NCI-H526 (cell line): ENCODE measurements at regions not wholly inside any gene's neighbourhood (a gene's known extent, or its start where the extent isn't known, plus 50 kb on each side); places are given as distances from the start of the nearest gene placed in this dataset.

Experiments
- DNase-seq, 2 experiments: peaks; one replicate each; lab custom pipeline; 2025; lab: John Stamatoyannopoulos, UW

DNA sequence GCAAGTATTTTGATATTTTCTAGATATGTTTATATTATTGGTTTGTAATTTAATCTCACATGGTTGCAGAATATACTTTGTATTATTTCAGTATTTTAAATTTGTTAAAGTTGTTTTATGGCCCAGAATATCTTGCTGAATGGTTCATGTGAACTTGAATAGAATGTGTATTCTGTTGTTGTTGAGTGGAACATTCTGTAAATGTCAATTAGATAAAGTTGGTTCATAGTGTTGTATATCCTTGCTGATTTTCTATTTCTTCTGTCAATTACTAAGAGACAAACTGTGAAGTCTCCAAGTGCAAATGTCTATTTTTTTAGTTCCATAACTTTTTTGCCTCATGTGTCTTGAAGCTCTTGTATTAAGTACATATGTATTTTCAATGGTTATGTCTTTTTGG lies 411.7 kb downstream of the NPIPA7 start:
- no peak for DNase-seq

DNA sequence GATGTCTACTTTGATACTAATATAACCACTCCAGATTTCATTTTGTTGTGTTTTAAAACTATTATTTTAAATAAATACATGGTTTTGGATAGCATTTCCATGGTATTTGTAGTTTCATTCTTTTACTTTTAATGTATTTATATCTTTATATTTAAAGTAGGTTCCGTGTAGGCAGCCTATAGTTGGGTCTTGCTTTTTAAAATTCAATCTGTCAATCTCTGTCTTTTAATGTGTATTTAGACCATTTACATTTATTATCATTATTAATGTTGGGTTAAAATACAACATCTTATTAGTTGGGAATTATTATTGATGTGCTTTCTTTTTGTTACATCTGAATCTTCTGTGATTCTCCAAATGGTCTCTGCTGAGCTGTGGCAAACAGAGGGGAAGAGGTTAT lies 412.1 kb downstream of the NPIPA7 start:
- DNase-seq: no peak

DNA sequence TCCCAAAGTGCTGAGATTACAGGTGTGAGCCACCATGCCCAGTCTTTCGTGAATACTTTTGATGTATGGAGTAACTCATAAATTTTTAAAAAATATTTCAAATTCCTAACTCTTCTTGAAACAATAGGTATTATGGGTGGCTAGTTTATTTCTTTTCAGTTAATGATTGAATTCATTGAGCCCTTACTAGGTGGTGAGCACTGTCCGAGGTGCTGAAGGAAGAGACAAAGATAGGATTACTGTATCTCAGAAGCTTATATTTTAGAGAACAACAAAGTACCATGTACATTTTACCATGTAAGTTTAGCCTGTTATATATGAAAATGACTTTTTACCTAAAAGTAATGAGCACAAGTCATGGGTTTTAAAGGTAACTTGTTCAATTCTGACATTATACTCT lies 418.3 kb downstream of the NPIPA7 start:
- DNase-seq: no peak

DNA sequence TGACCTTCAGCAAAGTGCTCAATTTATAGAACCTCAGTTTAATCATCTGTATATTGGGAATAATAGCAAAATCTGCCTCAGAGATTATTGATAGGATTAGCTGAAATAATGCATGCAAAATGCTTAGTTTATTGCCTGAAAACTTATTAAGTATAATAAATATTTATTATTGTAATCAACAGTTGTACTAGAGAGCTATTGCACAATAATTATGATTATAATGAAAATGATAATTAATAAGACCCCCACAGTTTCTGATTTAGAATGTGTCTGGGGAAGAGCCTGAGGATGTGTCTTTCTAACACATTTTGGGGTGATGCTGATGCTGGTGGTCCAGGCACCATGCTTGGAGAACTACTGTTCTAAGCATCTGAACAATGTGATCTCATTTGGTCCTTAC lies 419.6 kb downstream of the NPIPA7 start:
- DNase-seq: no peak

DNA sequence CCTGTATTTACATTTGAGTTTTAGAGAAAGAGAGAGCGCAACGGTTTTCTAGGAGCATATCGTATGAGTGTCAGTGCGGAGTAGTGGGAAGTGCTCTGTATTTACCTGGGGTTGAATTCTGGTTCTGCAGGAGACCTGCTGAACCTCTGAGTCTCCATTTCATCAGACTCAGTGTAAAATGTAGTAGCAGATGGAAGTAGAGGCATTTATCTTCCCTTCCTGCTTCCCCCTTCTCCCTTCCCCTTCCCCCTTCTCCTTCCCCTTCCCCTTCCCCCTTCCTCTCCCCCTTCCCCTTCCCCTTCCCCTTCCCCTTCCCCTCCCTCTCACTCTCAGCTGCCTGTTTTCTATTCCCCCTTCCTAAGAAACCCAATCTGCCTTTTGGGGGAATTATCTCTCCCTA lies 426.9 kb downstream of the NPIPA7 start:
- no peak for DNase-seq

DNA sequence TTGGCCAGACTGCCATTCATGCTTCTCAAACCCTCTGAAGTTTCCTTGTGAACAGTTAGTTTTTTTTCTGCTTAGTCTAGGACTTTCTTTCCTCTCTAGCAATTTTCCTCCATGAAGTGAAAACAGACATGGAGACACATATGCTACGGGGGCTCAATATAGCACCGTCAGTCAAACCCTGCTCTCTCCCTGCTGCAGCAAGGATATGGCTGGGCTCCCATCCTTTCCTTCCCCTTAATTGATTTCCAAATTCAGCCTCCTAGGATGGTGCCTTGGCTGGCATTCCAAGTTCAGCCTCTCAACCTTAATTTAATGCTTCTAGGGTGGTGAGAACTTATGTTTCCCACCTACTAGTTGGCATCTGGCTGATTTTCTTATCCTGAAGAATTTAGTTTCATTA lies 436.7 kb downstream of the NPIPA7 start:
- no peak for DNase-seq

DNA sequence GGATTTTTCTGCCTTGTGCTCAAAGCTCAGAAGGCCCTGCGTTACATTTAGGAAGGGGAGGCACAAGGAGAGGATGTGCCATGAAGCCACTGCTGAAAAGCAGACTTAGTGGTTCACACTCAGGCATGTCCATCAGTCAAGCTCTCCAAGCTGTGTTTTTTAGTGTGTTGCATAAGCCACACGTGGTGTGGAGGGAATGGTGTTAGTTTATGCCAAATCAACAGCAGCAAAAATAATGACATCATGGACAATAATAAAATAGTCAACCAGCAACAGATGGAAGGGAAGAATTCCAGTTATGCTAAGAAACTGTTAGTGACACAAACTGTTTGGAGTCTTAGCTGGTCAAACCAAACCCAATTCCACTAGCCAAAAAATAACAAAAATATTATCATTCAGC lies 438.3 kb downstream of the NPIPA7 start:
- DNase-seq: no peak

DNA sequence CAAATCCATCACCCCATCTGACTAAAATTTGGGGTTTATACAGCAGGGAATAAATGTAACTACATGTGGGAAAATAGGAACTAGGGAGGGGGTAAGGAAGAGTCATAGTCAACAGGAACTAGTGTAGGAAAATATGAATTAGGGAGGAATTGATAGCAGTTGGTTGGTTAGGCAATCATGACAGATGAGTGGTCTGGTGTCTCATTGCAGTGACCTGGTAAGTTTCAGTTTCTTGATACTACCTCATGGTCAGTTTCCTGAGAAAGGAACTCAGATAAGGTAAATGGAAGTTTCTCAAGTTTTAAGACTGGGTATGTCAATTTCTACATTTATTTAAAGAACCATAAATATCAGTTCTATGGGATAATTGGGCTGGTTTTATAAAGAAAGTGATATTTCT lies 442.3 kb downstream of the NPIPA7 start:
- DNase-seq: no peak

DNA sequence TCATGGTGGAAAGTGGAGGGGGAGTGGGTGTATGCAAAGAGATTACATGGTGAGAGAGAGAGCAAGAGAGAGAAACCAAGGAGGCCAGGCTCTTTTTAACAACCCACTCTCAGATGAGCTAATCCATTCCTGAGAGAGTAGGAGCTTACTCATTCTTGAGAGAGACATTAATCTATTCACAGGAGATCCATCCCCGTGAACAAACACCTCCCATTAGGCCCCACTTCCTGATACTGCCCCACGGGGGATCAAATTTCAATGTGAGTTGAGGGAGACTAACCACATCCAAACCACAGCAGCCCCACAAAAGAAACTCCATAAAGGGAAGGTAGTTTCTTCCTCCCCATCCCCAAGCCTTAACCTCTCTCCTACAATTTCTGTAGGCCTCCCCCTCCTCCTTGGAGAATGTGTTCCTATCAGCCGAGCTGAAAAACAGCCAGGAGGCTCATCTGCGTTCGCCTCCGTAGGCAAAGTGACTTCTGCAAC lies 450.0 kb downstream of the NPIPA7 start:
- no peak for DNase-seq

DNA sequence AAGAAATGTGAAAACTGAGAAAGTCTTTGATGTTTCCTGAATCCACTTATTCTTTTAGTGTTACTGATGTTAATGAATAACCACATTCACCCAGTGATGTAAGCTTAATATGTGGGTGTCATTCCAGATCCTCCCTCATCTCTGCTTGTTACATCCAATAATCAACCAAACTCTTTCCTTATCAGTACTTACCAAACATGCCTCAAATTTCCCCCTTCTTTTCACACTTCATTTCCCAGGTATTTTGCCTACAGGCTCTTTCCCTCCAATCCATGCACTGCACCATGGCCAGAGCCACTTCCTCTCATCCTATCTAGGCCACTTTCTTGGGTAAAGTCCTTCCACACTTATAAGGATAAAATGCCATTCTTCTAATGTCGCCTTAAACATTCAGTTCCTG lies 451.5 kb downstream of the NPIPA7 start:
- no peak for DNase-seq

DNA sequence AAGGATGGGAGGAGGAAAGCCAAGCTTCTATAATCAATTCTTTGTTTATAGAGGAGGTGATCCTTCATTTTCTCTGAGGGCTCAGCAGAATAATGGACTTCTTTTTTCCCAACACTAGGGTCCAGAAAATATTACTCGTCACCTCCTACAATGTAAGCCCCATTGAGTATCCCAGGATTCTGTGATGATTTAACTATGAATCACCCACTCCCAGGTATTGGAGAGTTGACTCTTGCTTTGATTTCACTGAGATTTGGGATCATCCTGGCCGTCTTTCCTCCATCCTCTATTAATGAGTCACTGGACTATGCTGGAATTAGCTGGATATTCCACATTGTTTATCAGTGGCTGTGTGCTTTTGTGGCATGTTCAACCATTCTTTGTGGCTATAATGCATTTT lies 452.0 kb downstream of the NPIPA7 start:
- DNase-seq: no peak

DNA sequence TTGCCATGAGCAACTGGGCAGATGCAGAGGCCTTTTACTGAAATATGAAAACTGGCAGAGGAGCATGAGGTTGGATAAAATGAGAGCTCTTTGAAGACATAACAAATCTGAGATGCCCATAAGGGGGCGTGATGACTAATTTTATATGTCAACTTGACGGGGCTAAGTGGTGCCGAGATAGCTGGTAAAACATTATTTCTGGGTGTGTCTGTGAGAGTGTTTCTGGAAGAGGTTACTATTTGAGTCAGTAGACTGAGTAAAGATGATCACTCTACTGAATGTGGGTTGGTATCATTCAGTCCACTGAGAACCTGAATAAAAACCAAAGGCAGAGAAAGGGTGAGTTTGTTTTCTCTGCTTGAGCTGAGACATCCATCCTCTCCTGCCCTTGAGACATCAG lies 454.2 kb downstream of the NPIPA7 start:
- DNase-seq: no peak

DNA sequence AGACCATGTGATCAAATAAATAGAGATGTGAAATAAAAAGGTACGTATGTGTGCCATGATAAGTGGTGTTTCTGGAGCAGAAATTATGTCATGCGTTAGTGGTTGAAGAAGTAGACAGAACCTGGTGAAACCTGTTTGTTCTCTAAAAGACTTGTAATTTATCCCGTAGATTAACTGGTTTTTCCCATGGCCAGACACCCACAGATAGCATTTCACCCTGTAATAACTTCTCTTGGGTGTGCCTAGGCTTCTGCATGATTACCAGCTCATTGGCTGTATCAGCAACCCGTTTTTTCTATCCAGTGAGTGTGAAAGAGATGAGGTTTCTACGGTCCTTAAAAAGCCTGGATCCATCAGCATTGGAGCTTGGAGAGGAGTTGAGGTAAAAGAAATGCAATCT lies 471.3 kb downstream of the NPIPA7 start:
- no peak for DNase-seq

DNA sequence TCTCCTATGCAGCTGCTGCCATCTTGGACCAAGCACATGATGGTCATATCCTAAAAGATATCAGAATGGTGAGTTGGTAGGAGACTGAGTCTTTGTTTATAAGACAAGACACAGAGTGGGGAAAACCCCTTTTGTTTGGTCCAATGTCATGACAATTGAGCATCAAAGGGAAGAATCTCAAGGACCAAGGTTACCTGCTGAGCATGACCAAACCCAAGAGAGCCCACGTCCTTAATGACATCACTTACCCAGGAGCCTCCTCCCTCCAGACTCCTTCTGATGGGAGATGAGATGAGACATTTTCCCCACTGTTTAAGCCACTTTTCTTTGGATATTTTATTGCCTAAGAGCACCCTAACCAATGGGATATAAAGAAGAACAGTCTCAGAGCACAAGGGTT lies 478.1 kb downstream of the NPIPA7 start:
- no peak for DNase-seq

DNA sequence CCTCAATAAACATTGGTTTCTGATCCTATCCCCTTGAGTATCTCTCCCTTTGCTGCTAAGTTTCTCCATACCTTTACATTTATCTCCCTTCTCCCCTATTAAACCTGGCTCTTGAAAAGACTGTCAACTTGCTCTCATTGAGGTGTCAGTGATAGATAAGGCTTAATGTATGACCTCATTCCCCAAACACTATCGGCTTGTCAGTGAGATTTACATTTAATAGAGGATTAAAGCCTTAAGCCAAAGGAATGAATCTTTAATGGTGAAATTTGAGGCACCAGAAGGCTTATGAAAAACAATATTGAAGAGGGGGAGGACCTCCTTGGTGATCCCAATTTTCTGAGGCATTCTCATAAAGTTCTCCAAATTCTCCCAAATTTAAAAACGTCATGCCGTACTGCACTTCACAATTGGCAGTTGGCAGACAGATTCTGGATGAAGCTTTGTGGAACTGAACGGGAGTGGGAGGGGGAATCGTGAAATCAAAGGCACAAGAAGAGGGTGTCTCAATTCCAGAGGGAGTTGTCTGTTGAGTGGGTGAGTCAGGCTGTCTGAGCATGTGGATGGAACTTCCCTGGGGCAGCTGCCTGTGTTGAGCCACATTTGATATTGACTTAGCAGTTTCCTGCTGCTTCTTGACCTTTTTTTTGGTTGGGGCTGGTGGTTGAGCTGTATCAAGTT lies 478.8 kb downstream of the NPIPA7 start:
- DNase-seq: no peak

DNA sequence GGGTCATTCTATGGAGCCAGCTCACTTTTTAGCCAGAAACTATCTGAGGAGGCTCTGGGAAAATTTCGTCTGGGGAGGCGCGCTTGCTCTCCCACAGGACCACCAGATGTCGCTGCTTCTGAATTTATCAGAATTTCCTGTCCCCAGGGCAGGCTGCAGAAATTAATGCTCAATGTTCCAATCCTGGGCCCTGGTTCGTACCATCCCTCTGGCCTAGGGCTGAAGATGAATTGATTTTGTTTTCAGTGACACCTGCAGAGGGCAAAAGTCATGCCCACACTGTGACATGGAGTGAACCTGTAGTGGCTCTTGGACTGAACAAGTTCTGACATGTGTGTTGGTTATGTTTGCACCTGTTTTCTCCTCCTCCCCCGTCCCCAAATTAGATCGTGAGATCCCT lies 482.6 kb downstream of the NPIPA7 start:
- DNase-seq: peak in 1 of 2 experiments; percentile 41

DNA sequence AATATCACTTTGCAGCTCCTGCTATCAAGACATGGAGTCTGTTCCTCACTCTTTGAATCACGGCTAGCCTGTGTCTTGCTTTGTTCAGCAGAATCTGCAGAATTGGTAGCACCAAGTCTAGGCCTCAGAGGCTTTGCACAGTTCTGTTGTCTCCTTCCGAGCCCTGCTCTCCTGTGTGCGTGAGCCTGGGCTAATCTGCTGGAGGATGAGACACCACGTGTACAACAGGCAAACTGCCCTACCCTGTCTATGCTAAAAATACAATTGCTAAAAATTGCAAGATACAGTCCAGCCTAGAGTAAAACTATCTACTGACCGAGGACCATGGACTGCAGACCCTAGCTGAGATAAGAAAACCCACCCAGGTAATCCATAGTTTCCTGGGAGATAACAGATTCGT lies 484.7 kb downstream of the NPIPA7 start:
- no peak for DNase-seq

DNA sequence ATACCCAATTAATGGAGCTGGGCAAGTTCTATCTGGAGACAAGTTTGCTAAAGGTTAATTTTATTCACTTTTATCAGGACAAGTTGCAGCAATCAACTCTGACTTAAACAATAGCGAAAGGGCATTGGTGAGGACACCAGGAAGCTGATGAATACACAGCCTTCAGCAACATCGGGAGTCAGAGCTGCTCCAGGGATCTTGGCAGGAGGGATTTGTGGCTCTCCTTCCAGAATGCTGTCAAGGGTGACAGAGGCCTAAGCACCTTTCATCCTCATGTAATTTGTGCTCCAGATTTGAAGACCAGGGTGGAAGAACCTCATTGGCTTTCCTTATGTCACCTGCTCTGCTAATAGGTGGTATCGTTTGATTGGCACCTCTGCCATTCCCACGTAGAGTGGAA lies 485.6 kb downstream of the NPIPA7 start:
- DNase-seq: no peak

DNA sequence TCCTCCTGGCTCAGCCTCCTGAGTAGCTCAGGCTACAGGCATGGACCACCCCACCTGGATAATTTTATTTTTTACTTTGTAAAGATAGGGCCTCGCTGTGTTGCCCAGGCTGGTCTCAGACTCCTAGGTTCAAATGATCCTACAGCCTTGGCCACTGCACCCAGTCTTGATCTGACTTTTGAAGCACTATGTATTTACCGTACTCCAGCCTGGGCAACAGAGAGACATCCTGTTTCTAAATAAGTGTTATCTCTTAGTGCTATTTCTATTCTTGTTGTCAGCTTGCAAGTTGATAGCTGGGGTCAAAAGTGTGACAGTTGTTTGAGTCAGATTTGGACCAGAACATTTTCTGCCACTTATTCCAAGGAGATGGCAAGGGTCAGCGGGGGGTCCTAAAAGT lies 486.4 kb downstream of the NPIPA7 start:
- no peak for DNase-seq

DNA sequence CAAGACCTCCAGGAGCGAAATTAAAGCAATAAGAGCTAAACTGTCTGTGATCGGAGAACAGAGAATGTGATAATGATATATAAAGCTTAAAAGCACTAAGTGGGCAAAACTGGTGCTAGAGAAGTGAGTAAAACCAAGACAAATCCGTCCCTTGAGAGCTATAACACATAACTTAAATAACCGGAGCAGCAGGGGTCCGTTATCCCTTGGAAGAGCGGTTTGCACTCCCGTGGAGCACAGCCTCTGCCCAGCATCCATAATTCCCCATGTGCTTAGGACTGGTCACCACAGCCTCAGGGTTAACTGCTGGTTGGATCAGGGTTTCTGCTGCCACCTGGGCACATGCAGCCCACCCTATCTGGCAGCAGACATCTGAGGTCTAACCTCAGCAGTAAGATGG lies 489.0 kb downstream of the NPIPA7 start:
- no peak for DNase-seq

DNA sequence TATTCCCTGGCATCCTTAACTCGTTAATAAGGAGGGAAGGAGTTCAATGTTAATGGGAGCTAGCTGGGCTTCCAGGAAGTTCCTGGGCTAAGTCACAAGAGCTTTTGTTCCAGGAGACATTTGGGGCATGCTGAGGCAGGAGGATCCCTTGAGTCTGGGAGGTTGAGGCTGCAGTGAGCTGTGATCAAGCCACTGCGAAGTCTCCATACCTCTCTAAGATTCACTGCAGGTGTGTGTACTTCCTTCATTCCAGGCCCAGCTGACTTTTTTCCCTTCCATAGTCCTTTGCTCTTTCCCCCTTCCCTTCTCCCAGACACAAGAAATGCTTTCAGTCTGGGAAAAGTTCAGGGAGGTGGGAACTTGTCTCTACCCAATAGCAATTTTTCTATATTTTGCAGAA lies 489.8 kb downstream of the NPIPA7 start:
- no peak for DNase-seq

DNA sequence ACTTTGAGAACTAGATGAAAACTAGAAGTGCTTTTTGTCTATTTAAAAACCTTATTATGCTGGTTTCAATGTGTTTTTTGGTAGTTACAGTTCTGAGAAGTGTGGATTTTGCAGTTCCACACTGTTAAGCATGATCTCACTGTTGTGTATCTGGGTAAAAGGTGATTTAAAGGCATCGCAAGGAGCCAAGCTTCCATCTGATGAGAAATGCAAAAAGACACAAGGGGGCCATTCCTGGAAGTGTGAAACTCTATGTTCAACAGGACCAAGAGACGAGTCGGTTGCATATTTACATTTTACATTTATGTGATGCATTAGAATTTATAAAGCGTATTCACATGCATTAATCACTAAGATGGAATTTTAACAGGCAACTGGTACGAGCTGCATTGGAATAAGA lies 490.8 kb downstream of the NPIPA7 start:
- DNase-seq: no peak

DNA sequence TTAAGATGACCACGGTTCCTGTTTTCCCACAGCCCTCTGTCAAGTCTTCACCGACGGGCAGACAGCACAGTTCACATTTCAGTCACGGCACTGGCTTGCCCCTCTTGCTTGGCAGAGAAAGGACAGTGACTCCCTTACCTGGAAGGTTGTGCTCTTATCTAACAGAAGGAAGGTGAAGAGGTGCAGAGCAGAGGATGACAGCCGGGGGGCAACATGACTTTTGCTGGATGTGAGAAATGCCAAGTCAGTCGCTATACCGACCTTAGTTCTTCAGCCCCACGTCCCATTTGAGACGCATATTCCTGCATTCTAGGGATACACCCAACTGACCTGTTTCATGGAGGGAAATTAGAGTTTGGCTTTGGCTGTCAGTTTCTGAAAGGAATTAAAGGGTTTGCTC lies 492.3 kb downstream of the NPIPA7 start:
- DNase-seq: no peak

DNA sequence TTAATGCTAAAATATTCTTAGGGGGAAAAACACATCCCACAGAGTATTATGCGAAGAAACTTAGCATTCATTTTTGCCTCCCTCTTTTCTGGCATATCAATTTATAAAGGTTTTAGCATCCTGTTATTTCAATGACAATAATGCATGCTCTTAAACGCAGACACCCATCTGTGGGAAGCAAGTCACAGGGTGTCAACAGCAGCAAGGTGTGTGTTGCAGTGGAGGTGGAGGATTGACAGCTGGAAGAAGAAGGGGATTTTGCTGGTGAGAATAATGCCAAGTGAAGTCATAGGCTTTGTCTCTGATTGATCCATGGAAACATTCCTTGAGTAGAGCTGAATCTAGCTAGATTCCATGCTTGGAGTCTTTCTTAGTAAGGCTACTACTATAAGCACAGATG lies 498.1 kb downstream of the NPIPA7 start:
- no peak for DNase-seq
